Kidney (tissue), 13 donors: ENCODE measurements at regions not wholly inside any gene's neighbourhood (a gene's known extent, or its start where the extent isn't known, plus 50 kb on each side); places are given as distances from the start of the nearest gene placed in this dataset.
A peak's percentile ranks its signal among the peaks of the same experiment; 100 is the strongest.

Experiments
- DNase-seq, 5 donors: peaks; one replicate each; pipeline ENCODE4 v3.0.0-alpha.2; 2013 to 2020
- FAIRE-seq: peaks from 2 replicates; lab custom pipeline; 2012; peaks lifted over from hg19 to GRCh38; lab: Jason Lieb, UNC
- H3K27ac ChIP-seq, 2 donors: one replicate each; pipeline ENCODE4 v1.7.0; 2013; ENCODE audit warnings: low read depth in 2 of 2, low read length in 2 of 2, inconsistent platforms in 1 of 2
- H3K27me3 ChIP-seq: one replicate; pipeline ENCODE4 v1.7.1; 2013; ENCODE audit warnings: low read length, inconsistent platforms; ENCODE audit not compliant: control insufficient read depth, insufficient read depth
- H3K36me3 ChIP-seq, 3 donors: one replicate each; pipeline versions ENCODE4 v1.7.0 to v1.7.1; 2013; ENCODE audit warnings: low read length in 3 of 3, control low read depth in 1 of 3, inconsistent platforms in 1 of 3; ENCODE audit not compliant: insufficient read depth in 3 of 3, control insufficient read depth in 2 of 3
- H3K4me1 ChIP-seq, 3 donors: one replicate each; pipeline versions ENCODE4 v1.7.0 to v1.7.1; 2013; ENCODE audit warnings: low read length in 3 of 3, inconsistent platforms in 1 of 3, low read depth in 1 of 3; ENCODE audit not compliant: control insufficient read depth in 2 of 3, insufficient read depth in 2 of 3
- H3K4me3 ChIP-seq, 3 donors: one replicate each; pipeline versions ENCODE4 v1.7.0 to v1.8.1; 2013; ENCODE audit warnings: low read length in 3 of 3, control low read depth in 1 of 3, inconsistent platforms in 1 of 3
- H3K9ac ChIP-seq, 3 donors: one replicate each; pipeline versions ENCODE4 v1.7.0 to v1.7.1; 2013; ENCODE audit warnings: low read length in 3 of 3, control low read depth in 1 of 3, inconsistent platforms in 1 of 3
- H3K9me3 ChIP-seq, 3 donors: one replicate each; pipeline versions ENCODE4 v1.7.0 to v1.7.1; 2013; ENCODE audit warnings: low read length in 3 of 3, control low read depth in 1 of 3, inconsistent platforms in 1 of 3; ENCODE audit not compliant: control insufficient read depth in 2 of 3, insufficient read depth in 1 of 3
- intact Hi-C: fragments of 100-400 bp; cut with DNase I; formaldehyde crosslinking; loops from one replicate; pipeline ENCODE4 v1.11.1; 2022
- TF ChIP-seq, protein P1 (sequence below): IDR thresholded peaks from 3 replicates; pipeline ENCODE4 v1.5.1; 2012; ENCODE audit warnings: mild to moderate bottlenecking, moderate library complexity, borderline replicate concordance; ENCODE audit not compliant: insufficient read depth; ENCODE audit errors: extremely low read depth
- donor health status: control.
- donor health status: control.
- donor health status: control.
- donor health status: control.
- donor health status: control.
- donor health status: DM: yes; HTN: yes; CAD: no.
- donor health status: Normal renal cell carcinoma (clear cell type).

- TF ChIP-seq, protein P1, sequence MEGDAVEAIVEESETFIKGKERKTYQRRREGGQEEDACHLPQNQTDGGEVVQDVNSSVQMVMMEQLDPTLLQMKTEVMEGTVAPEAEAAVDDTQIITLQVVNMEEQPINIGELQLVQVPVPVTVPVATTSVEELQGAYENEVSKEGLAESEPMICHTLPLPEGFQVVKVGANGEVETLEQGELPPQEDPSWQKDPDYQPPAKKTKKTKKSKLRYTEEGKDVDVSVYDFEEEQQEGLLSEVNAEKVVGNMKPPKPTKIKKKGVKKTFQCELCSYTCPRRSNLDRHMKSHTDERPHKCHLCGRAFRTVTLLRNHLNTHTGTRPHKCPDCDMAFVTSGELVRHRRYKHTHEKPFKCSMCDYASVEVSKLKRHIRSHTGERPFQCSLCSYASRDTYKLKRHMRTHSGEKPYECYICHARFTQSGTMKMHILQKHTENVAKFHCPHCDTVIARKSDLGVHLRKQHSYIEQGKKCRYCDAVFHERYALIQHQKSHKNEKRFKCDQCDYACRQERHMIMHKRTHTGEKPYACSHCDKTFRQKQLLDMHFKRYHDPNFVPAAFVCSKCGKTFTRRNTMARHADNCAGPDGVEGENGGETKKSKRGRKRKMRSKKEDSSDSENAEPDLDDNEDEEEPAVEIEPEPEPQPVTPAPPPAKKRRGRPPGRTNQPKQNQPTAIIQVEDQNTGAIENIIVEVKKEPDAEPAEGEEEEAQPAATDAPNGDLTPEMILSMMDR = no peak
- H3K9ac ChIP-seq = no peak overlapping the region
- H3K27ac ChIP-seq = no peak overlapping the region
- H3K4me3 ChIP-seq = no peak overlapping the region
- FAIRE-seq (no peak), DNase-seq (peak in 3 of 5 donors; percentile 9 to 60 (median 57))
- intact Hi-C loops = no loop called here
- no peaks in the 10 kb centered on the region for H3K36me3 ChIP-seq
- H3K4me1 ChIP-seq = peaks cover 0 to 13% (median 0%) of the 10 kb centered on the region in 3 donors
- H3K9me3 ChIP-seq = no peaks in the 10 kb centered on the region
- H3K27me3 ChIP-seq = no peaks in the 10 kb centered on the region
These were observed 84.8 kb downstream of the FOXL3 start for GRCh38 chr7:374706-375311.

DNA sequence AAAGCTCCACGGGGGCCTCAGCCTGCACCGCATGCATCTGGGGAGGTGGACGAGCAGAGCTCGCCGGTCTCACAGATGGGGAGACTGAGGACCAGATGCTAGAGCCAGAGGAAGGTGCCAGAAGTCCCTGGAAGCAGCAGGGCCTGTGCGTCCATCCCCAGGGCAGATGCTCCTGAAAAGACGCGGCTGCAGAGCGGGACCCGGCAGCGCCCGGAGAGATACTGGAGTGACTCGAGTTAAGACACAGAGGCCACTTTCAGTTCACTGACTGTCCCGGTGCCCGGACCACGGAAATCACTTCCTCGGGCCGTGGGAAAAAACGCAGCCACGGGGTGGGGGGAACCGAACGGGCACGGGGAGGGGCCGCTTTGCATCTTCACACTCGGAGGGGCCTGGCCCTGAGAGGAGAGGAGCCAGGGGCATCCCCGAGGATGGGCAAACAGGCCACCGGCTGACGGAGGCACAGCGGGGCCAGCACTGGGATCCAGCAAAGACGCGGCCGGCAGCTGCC lies 85.4 kb downstream of the FOXL3 start:
- intact Hi-C loops = no loop called here
- TF ChIP-seq, protein P1 = no peak
- no peak overlapping the region for H3K4me3 ChIP-seq
- DNase-seq (peak in 2 of 5 donors; percentile 52 to 53), FAIRE-seq (no peak)
- H3K9me3 ChIP-seq = no peaks in the 10 kb centered on the region
- H3K4me1 ChIP-seq = peaks cover 0 to 10% (median 0%) of the 10 kb centered on the region in 3 donors
- no peaks in the 10 kb centered on the region for H3K27me3 ChIP-seq
- no peaks in the 10 kb centered on the region for H3K36me3 ChIP-seq
- H3K9ac ChIP-seq = no peak overlapping the region
- H3K27ac ChIP-seq = no peak overlapping the region

DNA sequence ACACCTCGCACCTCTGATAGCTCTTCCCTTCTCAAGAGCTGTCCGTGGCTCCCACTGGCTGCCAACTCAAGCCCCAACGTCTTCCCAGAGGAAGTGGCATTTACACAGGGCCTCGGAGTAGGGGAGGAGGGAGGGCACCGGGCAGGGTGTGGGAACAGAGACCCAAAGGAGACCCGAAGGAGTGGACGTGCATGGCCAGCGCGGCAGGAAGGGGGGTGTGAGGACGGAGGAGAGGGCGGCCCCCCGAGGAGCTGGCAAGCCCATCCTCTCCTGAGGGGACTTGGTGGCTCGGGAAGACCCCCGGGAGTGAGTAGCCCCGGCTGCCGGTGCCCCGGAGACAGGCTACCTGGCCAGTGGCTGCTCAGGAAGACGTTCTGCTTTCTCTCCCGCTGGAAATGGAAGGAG lies 85.9 kb downstream of the FOXL3 start:
- H3K27ac ChIP-seq = no peak overlapping the region
- TF ChIP-seq, protein P1 = no peak
- peaks cover 0 to 10% (median 0%) of the 10 kb centered on the region in 3 donors for H3K4me1 ChIP-seq
- H3K4me3 ChIP-seq = no peak overlapping the region
- FAIRE-seq (no peak), DNase-seq (no peak)
- no peaks in the 10 kb centered on the region for H3K27me3 ChIP-seq
- intact Hi-C loops = no loop called here
- no peaks in the 10 kb centered on the region for H3K36me3 ChIP-seq
- no peaks in the 10 kb centered on the region for H3K9me3 ChIP-seq
- H3K9ac ChIP-seq = no peak overlapping the region
